NCI-H1417 (cell line): ENCODE measurements at regions not wholly inside any gene's neighbourhood (a gene's known extent, or its start where the extent isn't known, plus 50 kb on each side); places are given as distances from the start of the nearest gene placed in this dataset.
"Not testable (repeated sequence)": the region's sequence is repeated elsewhere in the genome, so short reads cannot be mapped to it uniquely, and the experiment has no call there.

Source experiments
- DNase-seq, 3 experiments: peaks; one replicate each; lab custom pipeline; 2025; lab: John Stamatoyannopoulos, UW

DNA sequence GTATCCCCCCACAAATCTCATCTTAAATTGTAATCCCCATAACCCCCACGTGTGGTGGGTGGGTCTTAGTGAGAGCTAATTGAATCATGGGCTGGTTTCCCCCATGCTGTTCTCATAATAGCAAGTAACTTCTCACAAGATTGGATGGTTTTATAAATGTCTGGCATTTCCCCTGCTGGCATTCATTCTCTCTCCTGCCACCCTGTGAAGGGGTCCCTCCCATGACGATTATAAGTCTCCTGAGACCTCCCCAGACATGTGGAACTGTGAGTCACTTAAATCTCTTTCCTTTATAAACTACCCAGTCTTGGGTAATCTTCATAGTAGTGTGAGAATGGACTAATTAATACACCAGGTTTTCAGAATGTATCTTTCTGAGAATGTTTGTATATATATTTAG is 1159.4 kb downstream of the FAM181B start:
- DNase-seq, result no peak

DNA sequence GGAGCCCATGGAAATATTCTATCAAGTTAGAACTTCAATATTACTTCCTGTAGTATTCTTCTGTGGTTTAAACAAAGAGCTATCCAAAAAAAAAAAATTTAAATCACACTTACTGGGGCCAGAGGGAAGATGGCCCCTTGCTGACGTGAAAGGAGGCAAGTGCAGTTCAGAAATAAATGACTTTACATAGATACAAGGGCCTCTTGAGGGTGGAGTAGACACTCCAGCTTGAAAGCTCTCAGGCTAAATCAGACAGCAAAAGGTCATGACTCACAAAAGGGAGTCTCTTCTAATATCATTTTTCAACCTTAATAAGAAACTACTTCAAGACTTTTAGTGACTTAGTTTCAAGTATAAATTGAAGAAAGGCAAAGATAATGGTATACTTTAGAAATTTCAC is 1160.3 kb downstream of the FAM181B start:
- peak in 1 of 3 experiments; percentile 71 for DNase-seq

DNA sequence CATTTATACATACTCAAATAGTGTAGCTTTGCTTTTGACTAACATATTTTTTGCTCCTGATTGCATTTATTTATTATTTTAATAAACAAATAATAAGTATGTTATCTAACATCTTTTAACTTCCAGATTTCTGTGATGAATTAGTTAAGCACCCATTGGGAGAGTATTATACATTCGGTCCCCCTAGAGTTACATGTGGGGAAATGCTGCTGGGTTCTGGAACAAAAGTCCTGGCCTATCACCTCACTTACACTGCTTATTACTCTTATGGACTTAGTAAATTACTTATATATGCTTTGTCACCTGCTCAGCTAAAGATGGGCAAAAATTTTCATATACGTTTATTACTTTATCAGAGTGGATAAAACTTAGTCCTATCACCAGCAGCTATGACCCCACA is 1163.0 kb downstream of the FAM181B start:
- no peak for DNase-seq

DNA sequence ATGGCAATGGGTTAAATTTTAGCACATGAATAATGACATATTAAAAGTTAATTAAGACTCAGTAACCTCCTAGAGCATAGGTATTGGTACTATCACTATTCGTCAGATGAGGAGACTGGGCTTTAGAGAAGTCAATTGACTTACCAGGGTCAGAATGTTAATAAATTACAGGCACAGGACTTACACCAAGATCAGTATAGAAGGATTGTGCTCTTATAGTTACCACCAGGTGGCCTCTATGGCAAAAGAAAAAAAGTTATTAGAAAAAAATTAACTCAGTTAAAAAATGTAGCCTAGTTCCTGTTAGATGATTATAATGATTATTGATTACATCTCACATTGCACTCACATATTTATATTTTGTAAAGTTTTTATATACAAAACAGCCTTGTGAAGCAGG is 1163.7 kb downstream of the FAM181B start:
- DNase-seq, result no peak

DNA sequence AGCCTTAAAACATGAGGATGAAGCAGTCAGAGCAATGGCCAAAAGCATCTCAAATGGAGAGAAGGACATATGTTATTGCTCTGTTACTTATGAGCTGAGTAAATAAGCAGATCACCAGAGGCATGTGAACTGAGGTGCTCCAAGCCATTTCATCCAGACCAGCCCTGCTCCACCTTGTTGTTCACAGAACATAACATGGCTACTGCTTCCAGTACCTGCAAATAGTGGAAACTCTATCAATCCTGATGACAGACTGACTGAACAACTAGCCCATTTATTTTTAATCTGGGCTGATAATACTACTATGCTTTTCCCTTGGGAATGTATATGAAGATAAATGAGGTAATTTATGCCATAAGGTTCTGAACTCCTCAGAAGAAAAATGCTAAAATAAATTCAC is 1164.7 kb downstream of the FAM181B start:
- no peak for DNase-seq

DNA sequence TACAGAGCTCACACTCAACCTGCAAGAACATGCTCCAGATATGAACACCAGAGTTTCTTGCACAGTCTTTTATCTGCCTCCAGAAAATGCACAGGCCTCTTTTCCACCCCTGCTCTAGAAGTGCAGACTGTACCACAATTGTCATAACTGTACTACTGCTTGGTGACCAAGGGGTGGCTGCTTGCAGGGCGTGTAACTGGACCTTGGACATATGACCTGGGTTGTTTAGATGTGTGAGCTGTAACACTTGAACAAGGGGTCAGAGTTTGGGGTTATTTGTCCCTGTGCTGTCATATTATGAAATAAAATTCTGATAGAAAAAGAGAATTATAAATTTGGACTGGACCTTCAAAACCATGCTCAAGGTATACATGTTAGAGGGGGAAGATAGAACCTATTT is 1185.5 kb downstream of the FAM181B start:
- no peak for DNase-seq

DNA sequence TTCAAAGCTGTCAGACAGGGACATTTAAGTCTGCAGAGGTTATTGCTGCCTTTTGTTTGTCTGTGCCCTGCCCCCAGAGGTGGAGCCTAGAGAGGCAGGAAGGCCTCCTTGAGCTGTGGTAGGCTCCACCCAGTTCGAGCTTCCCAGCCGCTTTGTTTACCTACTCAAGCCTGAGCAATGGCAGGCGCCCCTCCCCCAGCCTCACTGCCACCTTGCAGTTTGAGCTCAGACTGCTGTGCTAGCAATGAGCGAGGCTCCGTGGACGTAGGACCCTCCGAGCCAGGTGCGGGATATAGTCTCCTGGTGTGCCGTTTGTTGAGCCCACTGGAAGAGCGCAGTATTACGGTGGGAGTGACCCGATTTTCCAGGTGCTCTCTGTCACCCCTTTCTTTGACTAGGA is 1193.9 kb downstream of the FAM181B start:
- DNase-seq, result not testable (repeated sequence)

DNA sequence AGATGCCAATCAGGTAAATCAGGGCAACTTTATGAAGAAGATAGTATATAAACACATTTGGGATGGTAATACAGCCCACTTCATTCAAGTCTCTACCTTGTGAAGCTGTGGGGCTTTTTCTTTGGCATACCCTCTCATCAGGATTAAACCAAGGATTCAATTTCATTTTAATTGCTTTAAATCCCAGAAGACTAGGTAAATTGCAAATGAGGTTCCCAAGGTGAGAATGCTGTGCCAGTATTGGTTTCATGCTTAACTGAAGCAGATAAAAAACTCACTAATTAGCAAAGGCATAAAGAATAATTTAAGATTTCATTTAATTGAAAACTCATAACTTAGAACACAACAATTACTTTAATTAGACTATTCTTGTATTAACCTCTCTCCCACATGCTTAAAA is 1218.1 kb downstream of the FAM181B start:
- DNase-seq, result no peak

DNA sequence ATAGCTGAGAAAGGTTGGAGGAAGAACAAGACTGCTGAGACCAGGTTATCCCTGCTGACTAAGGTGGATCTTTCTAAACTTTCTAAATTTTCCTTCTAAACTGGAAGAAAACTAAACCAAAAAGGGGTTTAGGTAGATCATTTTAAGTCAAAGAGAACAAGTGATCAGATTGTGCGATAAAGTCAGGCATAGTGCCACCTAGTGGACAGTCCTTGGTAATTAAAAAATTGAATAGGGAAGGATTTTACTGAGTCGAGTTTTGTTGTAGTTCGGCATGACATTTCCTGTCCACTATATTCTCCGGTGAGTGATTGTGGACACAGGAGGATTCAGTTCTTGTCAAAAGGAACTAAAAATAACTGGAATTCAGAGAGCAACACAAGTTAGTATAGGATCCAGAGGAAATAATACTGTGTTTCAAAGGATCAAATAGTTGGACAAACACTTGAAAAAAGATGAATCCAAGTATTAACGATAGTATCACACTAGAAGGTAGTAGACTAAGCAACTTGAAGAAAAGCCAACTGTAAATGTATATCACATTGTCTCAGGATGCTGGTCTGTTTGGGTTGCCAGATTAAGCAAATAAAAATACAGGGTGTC is 1236.4 kb downstream of the FAM181B start:
- DNase-seq, result peak; percentile 24 to 73 (median 59)

DNA sequence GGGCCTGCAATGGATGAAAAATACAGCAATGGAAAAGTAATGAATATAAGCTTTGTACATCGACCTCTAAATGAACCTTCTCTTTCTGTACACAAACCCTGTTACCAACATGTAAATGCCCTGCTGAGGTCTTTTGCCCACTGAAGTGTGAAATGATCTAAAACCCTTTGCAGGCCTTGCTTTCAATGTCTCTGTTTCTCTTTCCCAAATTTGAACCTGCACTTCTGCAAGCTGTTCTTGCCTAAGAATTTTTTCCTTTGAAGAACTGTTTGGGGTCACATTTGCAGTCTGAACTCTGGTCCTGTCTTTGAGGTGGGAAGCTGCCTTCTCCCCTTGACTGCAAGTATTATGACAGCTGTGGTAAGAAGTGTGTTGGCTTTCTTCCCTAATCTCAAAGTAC is 1237.1 kb downstream of the FAM181B start:
- DNase-seq, result no peak

DNA sequence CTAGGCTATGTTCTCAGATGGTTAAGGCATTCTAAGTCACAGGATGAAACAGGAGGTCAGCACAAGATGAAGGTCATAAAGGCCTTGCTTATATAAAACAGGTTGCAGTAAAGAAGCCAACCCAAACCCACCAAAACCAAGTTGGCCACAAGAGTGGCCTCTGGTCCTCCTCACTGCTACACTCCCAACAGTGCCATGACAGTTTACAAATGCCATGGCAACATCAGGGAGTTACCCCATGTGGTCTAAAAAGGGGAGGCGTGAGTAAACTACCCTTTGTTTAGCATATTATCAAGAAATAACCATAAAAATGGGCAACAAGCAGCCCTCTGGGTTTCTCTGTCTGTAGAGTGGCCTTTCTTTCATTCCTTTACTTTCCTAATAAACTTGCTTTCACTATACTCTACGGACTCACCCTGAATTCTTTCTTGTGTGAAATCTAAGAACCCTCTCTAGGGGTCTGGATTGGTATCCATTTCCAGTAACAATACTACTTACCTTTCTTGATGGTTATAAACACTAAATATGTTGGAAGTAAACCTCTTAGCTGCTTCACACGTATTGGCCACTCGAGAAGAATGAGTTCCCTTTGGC is 1237.9 kb downstream of the FAM181B start:
- no peak for DNase-seq

DNA sequence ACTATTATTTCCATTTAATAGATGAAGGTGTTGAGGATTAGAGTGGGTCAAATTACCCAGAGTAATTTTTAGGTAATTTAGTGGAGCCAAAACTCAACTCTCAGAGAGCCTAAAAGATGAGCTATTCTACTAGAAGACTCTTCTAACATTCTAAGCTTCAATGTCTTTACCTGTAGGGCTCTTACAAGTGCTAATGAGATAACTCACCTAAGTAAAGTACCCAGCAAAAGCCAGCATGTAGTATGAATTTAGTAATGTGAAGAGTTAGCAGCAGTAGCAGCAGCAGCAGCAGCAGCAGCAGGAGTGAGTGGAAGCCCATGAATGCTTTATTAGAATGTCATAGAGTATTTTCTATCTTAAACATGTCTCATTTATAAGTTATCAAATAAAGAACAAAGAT is 1239.2 kb downstream of the FAM181B start:
- DNase-seq, result no peak

DNA sequence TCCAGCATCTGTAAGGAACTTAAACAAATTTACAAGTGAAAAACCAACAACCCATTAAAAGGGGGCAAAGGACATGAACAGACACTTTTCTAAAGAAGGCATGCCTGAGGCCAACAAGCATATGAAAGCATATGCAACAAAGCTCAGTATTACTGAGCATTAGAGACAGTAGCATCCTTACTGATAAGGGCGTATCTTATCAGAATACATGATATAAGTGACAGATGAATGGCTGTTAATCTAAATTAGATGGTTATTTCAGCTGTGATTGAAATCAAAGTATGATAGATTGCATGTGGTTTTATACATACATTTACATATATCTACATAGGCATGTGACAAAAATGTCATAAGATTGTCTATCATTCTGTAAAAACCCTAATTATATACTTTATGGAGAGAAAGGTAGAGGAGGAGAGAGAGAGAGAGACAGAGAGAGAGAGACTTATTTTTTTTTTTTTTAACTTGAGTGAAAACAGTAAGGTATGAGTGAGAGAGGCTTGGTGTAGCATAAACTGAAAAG is 1240.7 kb downstream of the FAM181B start:
- DNase-seq, result no peak

DNA sequence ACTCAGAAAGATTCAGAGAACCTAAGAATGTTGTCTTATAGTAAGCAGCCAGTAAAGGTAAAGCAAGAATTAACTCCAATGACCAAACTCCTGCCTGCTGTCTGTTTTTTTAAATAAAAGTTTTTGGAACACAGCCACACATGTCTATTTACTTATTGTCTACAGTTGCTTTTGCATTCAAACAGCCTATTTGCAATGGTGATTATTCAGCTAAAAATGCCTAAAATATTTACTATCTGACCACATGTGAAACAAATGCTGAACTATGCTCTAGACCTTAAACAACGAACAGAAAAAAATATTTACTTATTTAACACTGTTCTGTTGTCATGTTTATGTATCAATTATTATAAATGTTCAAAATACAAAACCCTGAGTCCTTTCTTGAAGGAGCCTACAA is 1246.6 kb downstream of the FAM181B start:
- no peak for DNase-seq

DNA sequence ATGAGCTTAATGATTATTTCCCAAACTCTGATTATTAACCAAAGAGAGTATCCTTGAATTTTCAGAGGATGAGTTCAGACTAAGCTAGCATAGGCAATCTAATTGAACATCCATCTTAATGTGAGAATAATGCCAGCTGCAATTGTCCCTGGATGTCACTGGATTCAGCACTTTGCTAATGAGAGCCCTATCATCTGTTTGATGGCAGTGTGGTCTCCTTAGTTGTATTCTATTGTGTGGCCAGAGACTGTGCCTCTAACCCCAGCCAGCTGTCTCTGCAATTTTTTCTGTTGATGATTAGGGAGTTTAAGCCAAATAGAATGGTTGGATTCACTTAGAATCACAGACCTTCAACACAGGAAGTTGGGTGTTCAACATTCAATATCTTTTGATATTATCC is 1249.5 kb downstream of the FAM181B start:
- DNase-seq, result peak in 1 of 3 experiments; percentile 34

DNA sequence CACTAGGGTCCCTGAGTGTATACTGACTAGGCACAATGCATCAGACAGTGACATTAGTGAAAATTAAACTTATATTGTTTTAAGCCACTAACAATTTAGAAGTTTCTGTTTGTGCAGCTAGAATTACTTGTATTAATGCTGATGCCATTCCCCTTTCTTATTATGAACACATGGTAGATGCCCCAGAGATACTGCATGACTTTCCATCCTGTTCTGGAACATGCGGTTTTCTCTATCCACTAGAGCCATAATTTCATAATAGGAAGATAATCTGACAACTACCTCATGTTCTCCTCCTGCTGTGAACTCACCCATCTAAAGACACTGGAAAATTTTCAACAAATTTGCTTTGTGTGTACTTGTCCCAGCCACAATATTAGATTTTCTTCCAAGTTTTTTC is 1256.4 kb downstream of the FAM181B start:
- no peak for DNase-seq

DNA sequence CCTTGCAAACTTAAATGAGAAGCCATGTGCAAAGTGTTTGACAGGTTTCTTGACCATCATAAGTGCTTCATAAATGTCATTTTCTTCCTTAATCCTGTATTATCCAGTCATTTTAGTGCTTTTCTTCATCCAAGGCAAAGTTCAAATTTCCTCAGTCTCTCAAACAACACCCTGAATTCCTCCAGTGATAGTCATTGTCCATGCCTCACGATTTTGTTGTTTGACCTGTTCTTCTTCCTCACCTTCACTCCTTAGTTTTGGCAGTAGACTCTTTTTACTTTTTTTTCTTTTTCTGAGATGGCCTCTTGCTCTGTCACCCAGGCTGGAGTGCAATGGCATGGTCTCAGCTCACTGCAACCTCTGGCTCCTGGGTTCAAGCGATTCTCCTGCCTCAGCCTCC is 1257.3 kb downstream of the FAM181B start:
- no peak for DNase-seq

DNA sequence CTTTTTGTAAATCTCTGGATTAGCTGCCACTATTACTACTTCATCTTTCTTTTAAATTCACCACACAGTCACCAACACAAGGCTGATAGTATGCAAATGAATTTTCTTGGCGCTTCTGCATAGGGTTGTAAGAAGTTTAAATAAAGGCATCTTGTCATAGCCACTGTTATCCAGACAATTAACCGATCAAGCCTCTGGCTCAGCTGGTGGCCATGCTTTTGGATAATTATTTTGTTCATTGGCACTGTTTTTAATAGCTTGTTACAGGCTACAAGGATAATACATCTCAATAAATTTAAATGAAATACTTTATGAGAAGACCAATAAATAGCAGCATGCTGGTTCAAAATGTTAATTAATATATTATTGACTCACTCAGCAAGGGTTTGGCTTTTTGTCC is 1261.0 kb downstream of the FAM181B start:
- DNase-seq, result peak in 1 of 3 experiments; percentile 20

DNA sequence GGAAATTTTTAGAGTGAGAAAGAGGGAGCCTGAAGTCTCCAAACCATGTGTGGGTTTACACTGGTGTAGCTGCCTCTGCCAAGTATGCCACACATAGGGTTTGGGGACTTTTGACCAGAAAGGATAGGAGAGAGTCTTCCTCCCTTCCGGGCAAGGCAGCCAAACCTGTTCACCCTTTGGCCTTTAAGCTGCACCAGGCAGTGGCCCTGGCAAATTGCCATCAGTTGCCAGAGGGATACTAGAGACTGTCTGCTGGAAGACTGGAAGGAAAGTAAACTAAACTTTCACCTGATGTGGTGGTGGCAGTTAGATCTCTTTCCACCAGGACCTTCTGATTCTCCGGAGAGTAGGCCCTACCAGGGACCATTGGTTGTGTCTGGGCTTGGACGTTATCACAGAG is 1263.2 kb downstream of the FAM181B start:
- peak in 1 of 3 experiments; percentile 9 for DNase-seq

DNA sequence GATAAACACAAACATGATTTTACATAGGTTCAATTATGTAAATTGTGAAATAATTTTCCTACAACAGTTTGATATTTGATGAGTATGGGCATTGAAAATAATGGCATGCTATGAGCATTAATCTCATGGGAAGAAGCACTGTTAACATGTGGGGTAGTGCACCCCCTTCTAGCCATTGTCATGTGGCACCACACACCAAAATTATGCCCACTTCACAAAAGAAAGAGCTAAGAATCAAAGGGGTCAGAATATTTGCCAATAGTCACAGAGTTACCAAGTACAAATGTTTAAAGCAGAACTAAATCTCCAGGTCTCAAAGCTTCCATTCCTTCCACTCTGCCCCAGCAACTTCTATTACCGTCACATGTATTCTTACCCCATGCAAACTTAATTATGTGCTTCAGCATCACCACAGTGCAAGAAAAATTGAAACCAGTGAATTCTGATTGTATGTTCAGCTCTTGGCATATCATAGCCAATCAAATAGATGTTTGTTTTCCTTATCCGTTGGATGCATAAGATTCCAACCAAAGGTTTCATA is 1273.8 kb downstream of the FAM181B start:
- no peak for DNase-seq

DNA sequence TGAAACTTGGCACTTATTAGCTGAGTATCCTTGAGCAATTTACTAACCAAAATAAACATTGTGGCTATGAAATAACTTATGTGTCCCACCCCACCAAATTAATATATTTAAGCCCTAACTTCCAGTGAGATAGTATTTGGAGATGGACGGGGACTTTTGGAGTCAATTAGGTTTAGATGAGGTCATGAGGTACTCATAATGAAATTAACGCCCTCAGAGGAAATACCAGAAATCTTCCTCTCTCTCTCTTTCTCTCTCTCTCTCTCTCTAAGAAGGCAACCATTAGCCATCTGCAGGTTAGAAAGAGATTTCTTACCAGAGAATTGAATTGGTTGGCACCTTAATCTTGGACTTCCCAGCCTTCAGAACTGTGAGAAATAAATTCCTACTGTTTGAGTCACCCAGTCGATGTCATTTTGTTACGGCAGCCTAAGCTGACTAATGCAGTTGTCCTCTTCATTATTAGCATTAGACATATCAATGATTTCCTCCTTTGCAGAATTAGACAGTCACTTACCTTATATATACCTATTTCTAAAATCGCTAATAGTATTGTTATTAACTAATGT is 1284.0 kb downstream of the FAM181B start:
- no peak for DNase-seq

DNA sequence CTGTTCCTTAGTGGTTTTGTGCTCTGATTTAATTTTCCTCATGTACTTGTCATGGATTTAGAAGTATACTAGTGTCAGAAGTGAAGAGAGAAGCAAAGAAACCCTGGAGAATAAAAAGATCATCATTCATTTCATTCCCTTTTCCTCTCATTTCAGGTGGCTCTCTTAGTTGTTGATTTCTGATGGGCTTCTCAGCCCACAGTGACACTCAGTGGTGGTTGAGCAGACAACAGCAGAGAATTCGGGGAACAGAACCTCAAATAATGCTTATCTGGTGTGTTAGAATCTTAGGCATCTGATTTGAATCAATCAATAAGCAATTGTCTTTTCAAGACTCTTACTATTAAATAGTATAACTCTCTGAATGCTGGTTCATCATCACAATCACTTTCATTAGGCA is 1289.4 kb downstream of the FAM181B start:
- peak in 1 of 3 experiments; percentile 46 for DNase-seq

DNA sequence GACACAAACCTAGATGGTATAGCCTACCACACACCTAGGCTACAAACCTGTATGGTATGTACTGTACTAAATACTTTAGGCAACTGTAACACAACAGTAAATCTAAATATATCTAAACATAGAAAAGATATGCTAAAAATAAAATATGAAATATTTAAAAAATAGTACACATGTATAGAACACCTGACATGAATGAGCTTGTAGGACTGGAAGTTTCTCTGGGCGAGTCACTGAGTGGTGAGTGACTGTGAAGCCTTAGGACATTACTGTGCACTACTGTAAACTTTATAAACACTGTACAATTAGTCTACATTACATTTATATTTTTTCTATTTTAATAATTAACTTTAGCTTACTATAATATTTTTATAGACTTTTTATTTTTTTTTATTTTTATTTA is 1301.3 kb downstream of the FAM181B start:
- DNase-seq, result no peak
